ENCODE measurements at regions not wholly inside any gene's neighbourhood (a gene's known extent, or its start where the extent isn't known, plus 50 kb on each side); places are given as distances from the start of the nearest gene placed in this dataset.
"Not testable (repeated sequence)": the region's sequence is repeated elsewhere in the genome, so short reads cannot be mapped to it uniquely, and the experiment has no call there.

DNA sequence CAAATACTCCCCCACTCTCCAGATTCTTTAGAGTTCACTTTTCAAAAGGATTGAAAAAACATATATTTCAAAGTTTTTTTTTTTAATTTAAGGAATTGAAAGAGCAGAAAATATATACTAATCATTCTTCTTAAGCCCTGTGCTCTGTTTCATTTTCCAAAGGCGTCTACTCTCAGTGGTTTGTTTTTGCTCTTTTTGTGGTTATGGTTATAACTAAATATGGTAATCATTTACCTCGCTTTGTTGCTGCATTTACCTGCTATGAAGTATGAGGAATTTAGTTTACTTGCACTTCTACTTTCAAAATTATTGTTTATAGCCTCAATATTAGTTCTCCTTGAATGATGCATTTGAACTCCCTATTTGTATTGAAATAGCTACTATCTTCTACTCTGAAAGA is 55.9 kb upstream of the LRRK2 start:
- peak overlapping the region; percentile 60 for H3K4me2 ChIP-seq (replicated peaks; ENCODE audit: low read depth, low read length, poor library complexity, severe bottlenecking)
- TF ChIP-seq EZH2 (IDR thresholded peaks at IDR 0.05; ENCODE audit: borderline replicate concordance, insufficient read depth, low read depth, low read length, poor library complexity, severe bottlenecking): no peak
- TF ChIP-seq, protein P1, sequence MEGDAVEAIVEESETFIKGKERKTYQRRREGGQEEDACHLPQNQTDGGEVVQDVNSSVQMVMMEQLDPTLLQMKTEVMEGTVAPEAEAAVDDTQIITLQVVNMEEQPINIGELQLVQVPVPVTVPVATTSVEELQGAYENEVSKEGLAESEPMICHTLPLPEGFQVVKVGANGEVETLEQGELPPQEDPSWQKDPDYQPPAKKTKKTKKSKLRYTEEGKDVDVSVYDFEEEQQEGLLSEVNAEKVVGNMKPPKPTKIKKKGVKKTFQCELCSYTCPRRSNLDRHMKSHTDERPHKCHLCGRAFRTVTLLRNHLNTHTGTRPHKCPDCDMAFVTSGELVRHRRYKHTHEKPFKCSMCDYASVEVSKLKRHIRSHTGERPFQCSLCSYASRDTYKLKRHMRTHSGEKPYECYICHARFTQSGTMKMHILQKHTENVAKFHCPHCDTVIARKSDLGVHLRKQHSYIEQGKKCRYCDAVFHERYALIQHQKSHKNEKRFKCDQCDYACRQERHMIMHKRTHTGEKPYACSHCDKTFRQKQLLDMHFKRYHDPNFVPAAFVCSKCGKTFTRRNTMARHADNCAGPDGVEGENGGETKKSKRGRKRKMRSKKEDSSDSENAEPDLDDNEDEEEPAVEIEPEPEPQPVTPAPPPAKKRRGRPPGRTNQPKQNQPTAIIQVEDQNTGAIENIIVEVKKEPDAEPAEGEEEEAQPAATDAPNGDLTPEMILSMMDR (IDR thresholded peaks at IDR 0.05): no peak
- no CpG with 5 or more reads among the region's 2 CpGs for WGBS (ENCODE audit: insufficient coverage)
- peaks cover 26% of the 10 kb centered on the region for H3K4me1 Mint-ChIP-seq
- peaks cover 11% of the 10 kb centered on the region in 2 donors for H3K4me1 ChIP-seq (ENCODE audit: control insufficient read depth in 2 of 2, insufficient read depth in 2 of 2, low read length in 2 of 2)
- H3K27me3 Mint-ChIP-seq: no peaks in the 10 kb centered on the region
- H3K4me3 ChIP-seq (ENCODE audit: control extremely low read depth in 1 of 5, extremely low read depth in 1 of 5, insufficient read depth in 1 of 5, low read depth in 2 of 5, low read length in 4 of 5): peak overlapping the region in 3 of 5 experiments; percentile 8 to 31 (median 22)
- H3K27ac ChIP-seq (ENCODE audit: low read length in 2 of 2): no peak overlapping the region
- H3K79me2 ChIP-seq (ENCODE audit: control insufficient read depth, insufficient read depth, low read length): no peaks in the 10 kb centered on the region
- intact Hi-C loops (cut with micrococcal nuclease): loop anchor here (1.0 to 2.0 kb wide), 3 partner anchors 14 to 56 kb away; partner anchors contain the start of gene LRRK2
- no peak overlapping the region for H2AFZ ChIP-seq (ENCODE audit: insufficient read depth, low read depth, low read length, poor library complexity, severe bottlenecking)
- no peaks in the 10 kb centered on the region for H4K20me1 ChIP-seq (ENCODE audit: control insufficient read depth, insufficient read depth, low read length, poor library complexity, severe bottlenecking)
- H3K4me3 Mint-ChIP-seq: peak overlapping the region; percentile 80
- no peaks in the 10 kb centered on the region for H3K27me3 ChIP-seq (replicated peaks in 1 of 4; ENCODE audit: control extremely low read depth in 1 of 4, control insufficient read depth in 3 of 4, insufficient read depth in 4 of 4, low read length in 3 of 4)
- H3K9me3 ChIP-seq (ENCODE audit: control extremely low read depth in 1 of 3, control insufficient read depth in 2 of 3, insufficient read depth in 1 of 3, low read length in 2 of 3): peaks cover 0 to 4% (median 0%) of the 10 kb centered on the region in 3 donors
- H3K27ac Mint-ChIP-seq: peak overlapping the region; percentile 68
- H3K36me3 ChIP-seq (replicated peaks in 1 of 2; ENCODE audit: control extremely low read depth in 1 of 2, control insufficient read depth in 1 of 2, extremely low read depth in 1 of 2, insufficient read depth in 2 of 2, low read length in 1 of 2): no peaks in the 10 kb centered on the region
- DNase-seq (peak; percentile 51), ATAC-seq (ENCODE audit: low read depth) (peak; percentile 67)
- ChIA-PET POLR2A (no interaction called here), CTCF (no interaction called here)
- peaks cover 5% of the 10 kb centered on the region for H3K9me3 Mint-ChIP-seq (ENCODE audit: insufficient read depth)
- peak overlapping the region; percentile 22 for H3K9ac ChIP-seq (ENCODE audit: low read length)

DNA sequence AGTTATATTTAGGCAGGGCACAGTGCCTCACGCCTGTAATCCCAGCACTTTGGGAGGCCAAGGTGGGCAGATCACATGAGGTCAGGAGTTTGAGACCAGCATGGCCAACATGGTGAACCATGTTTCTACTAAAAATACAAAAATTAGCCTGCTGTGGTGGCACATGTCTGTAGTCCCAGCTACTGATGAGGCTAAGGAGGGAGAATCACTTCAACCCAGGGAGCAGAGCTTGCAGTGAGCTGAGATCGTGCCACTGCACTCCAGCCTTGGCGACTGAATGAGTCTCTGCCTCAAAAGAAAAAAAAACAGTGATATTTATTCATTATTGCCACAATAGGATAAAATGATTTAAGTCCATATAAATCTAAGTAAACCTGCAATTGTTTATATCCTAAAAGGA is 56.4 kb upstream of the LRRK2 start:
- H3K27ac ChIP-seq (ENCODE audit: low read length in 2 of 2); H3K79me2 ChIP-seq (ENCODE audit: control insufficient read depth, insufficient read depth, low read length); H3K27me3 ChIP-seq (replicated peaks in 1 of 4; ENCODE audit: control extremely low read depth in 1 of 4, control insufficient read depth in 3 of 4, insufficient read depth in 4 of 4, low read length in 3 of 4); H3K9me3 Mint-ChIP-seq (ENCODE audit: insufficient read depth); POLR2A ChIA-PET; H3K36me3 ChIP-seq (replicated peaks in 1 of 2; ENCODE audit: control extremely low read depth in 1 of 2, control insufficient read depth in 1 of 2, extremely low read depth in 1 of 2, insufficient read depth in 2 of 2, low read length in 1 of 2); CTCF ChIA-PET; H2AFZ ChIP-seq (ENCODE audit: insufficient read depth, low read depth, low read length, poor library complexity, severe bottlenecking); H3K27me3 Mint-ChIP-seq; H3K9me3 ChIP-seq (ENCODE audit: control extremely low read depth in 1 of 3, control insufficient read depth in 2 of 3, insufficient read depth in 1 of 3, low read length in 2 of 3); H4K20me1 ChIP-seq (ENCODE audit: control insufficient read depth, insufficient read depth, low read length, poor library complexity, severe bottlenecking): not testable (repeated sequence)
- DNase-seq: peak; percentile 14
- peak overlapping the region; percentile 63 for H3K27ac Mint-ChIP-seq
- peak overlapping the region; percentile 80 for H3K4me3 Mint-ChIP-seq
- H3K4me1 Mint-ChIP-seq: peaks cover 26% of the 10 kb centered on the region
- Histone ChIP-seq H3K4me3 (ENCODE audit: control extremely low read depth in 1 of 5, extremely low read depth in 1 of 5, insufficient read depth in 1 of 5, low read depth in 2 of 5, low read length in 4 of 5) (peak overlapping the region in 2 of 5 experiments; percentile 22 to 31), H3K4me2 (replicated peaks; ENCODE audit: low read depth, low read length, poor library complexity, severe bottlenecking) (peak overlapping the region; percentile 60), H3K9ac (ENCODE audit: low read length) (peak overlapping the region; percentile 22), H3K4me1 (ENCODE audit: control insufficient read depth in 2 of 2, insufficient read depth in 2 of 2, low read length in 2 of 2) (peaks cover 11% of the 10 kb centered on the region in 2 donors)
- intact Hi-C loops (cut with micrococcal nuclease): loop anchor here (1.0 to 2.0 kb wide), 3 partner anchors 14 to 56 kb away; partner anchors contain the start of gene LRRK2
- 100% methylated on average over 1 of the region's 3 CpGs for WGBS (ENCODE audit: insufficient coverage)
- ATAC-seq (ENCODE audit: low read depth): peak; percentile 31
